Activated CD8-positive, alpha-beta T cell treated with anti-CD3 and anti-CD28 coated beads, Interleukin-2, amount 10 ng/mL, durations not matched to agents 7 days and 5 days (primary cell): ENCODE measurements at regions not wholly inside any gene's neighbourhood (a gene's known extent, or its start where the extent isn't known, plus 50 kb on each side); places are given as distances from the start of the nearest gene placed in this dataset.

Experiments used
- ATAC-seq: fragments of 150-1000 bp; cut with Tn5 transposase; one replicate; pipeline ENCODE4 v1.10.0; 2021; ENCODE audit warnings: moderate library complexity
- CTCF ChIA-PET: fragments of 350-600 bp; sonication (Branson Sonifier 250); formaldehyde crosslinking; loops from one replicate; lab custom pipeline; 2021; ENCODE audit warnings: antibody characterized with exemption; lab: Charles Lee
- POLR2A ChIA-PET: fragments of 350-600 bp; sonication (Branson Sonifier 250); formaldehyde crosslinking; loops from one replicate; lab custom pipeline; 2021; ENCODE audit warnings: antibody characterized with exemption; lab: Charles Lee
- DNase-seq: peaks from one replicate; pipeline ENCODE4 v3.0.0-alpha.2; 2020
- H3K27ac Mint-ChIP-seq: one replicate; pipeline ENCODE4 v1.8.0; 2021; ENCODE audit warnings: mild to moderate bottlenecking, mixed read lengths
- H3K27me3 Mint-ChIP-seq: one replicate; pipeline ENCODE4 v1.8.0; 2021; ENCODE audit warnings: low read depth, mixed read lengths
- H3K36me3 Mint-ChIP-seq: one replicate; pipeline ENCODE4 v1.8.0; 2021; ENCODE audit warnings: low read depth, mixed read lengths
- H3K4me1 Mint-ChIP-seq: one replicate; pipeline ENCODE4 v1.8.0; 2021; ENCODE audit warnings: low read depth, mixed read lengths
- H3K4me3 Mint-ChIP-seq: one replicate; pipeline ENCODE4 v1.8.0; 2021; ENCODE audit warnings: mild to moderate bottlenecking, mixed read lengths
- H3K9me3 Mint-ChIP-seq: one replicate; pipeline ENCODE4 v1.8.0; 2022; ENCODE audit warnings: mixed read lengths; ENCODE audit not compliant: insufficient read depth

DNA sequence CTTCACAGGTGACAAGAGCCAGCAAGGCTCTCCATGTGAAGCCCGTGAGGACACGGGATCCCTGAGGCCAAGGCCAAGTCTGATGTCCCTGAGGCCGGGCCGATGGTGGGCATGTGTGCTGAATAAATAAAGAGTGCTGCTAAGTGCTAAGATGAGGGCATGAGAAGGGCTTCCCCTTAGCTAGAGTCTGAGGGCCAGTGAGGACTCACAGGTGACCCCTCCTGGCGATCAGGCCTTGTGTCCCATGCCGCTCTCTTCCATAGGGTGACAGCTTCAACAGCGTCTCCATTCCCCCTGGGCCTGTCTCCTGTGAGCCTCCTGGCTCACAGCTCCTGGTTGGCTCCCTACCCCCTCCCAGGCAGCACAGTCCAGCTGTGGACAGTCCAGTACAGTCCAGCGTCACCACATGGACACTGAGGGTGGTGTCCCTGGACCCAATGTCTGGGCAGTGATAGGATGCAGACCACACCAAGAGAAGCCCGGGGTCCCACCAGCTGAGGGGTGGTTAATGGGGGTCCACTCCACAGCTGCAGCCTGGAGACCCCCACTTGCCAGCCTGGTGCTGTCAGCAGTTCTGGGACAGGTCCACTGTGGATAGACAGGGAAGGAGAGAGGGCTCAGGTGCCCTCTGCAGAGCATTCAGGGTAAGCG, 1033.2 kb downstream of the TBC1D22A start:
- POLR2A ChIA-PET, result no interaction called here
- H3K27me3 Mint-ChIP-seq, result no peaks in the 10 kb centered on the region
- no peak overlapping the region for H3K4me3 Mint-ChIP-seq
- DNase-seq (no peak), ATAC-seq (no peak)
- no peak overlapping the region for H3K27ac Mint-ChIP-seq
- H3K9me3 Mint-ChIP-seq, result peaks cover 6% of the 10 kb centered on the region
- no peaks in the 10 kb centered on the region for H3K4me1 Mint-ChIP-seq
- no peaks in the 10 kb centered on the region for H3K36me3 Mint-ChIP-seq
- CTCF ChIA-PET, result no interaction called here

DNA sequence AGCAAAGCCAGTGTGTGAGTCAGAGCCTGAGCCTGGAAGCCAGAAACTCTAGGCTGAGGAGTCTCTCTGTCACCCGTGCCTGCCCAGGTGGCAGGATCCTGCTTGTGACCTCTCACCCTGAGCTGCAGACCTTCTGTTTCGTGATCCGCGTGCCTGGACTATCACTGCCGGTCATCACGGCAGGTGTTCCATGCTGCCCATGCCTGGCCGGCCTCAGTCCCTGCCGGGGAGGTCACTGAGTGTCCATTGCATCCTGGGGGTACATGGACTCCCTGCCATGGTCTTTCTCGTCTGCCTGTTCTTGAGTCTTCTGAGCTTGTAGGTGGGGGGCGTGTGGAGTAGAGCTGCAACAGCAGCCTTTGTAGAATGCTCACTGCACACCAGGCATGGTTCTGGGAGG, 1032.4 kb downstream of the TBC1D22A start:
- CTCF ChIA-PET, result no interaction called here
- no peak overlapping the region for H3K4me3 Mint-ChIP-seq
- peaks cover 6% of the 10 kb centered on the region for H3K9me3 Mint-ChIP-seq
- ATAC-seq (no peak), DNase-seq (peak; percentile 9)
- H3K27ac Mint-ChIP-seq, result no peak overlapping the region
- POLR2A ChIA-PET, result no interaction called here
- no peaks in the 10 kb centered on the region for H3K36me3 Mint-ChIP-seq
- no peaks in the 10 kb centered on the region for H3K27me3 Mint-ChIP-seq
- H3K4me1 Mint-ChIP-seq, result no peaks in the 10 kb centered on the region

DNA sequence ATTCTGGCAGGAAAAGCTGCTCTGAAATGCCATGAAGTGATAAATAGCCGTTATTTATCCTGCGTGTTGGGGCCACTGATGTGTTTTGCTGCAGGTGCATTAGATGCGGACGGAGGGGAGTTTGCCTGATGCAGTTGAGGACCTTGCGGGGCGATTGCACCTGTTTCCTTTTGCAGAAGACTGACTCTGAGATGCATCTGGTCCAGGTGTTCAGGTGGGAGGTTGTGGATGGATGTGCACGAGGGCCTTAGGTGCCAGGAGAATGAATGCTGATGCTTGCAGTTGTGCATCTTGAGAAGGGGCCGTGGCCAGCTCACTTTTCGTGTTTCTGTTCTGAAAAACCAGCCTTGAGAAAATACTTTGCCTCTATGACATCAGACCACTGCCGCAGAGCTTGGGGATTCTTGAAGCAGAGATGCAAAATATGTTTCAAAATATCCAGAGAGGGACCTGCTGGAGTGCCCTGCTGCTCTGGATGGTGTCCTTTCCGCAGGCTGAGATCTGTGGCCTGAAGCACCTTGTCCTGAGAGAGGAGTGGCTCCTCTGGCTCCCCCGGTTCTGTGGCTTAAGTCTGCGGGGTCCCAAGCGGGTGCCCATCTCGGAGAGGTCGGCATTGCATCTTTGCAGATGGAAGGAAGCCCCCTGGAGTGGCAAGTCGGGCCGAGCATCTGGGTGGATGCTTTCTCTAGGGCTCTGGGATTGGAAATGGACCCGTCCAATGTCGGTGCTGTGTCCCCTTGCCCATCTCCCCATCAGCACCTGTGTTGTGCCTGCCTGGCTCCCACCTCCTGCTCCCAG, 1031.1 kb downstream of the TBC1D22A start:
- ChIA-PET CTCF (no interaction called here), POLR2A (no interaction called here)
- Mint-ChIP-seq H3K27me3 (no peaks in the 10 kb centered on the region), H3K36me3 (no peaks in the 10 kb centered on the region), H3K27ac (no peak overlapping the region), H3K4me1 (no peaks in the 10 kb centered on the region), H3K9me3 (no peaks in the 10 kb centered on the region), H3K4me3 (no peak overlapping the region)
- DNase-seq, result peak; percentile 18
- no peak for ATAC-seq

DNA sequence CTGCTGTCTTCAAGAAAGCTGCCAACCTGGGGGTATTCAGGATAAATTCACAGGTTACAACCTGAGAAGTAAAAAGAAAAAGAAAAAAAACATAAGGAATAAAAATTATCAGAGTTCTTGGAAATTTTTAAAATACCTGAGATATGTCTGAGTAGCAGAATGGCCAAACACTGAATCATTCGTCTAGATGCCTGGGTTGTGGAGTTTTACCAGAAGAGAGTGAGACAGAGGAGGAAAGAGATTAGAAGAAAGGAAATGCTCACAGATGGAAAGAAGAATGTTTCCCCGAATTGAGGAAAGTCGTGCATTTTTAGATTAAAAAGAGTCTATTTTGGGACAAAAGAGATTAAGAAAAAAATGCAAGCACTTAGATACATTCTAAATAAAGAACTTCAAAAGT, 1026.7 kb downstream of the TBC1D22A start:
- POLR2A ChIA-PET, result no interaction called here
- CTCF ChIA-PET, result no interaction called here
- Mint-ChIP-seq H3K27ac (no peak overlapping the region), H3K36me3 (no peaks in the 10 kb centered on the region), H3K4me3 (no peak overlapping the region), H3K9me3 (peaks cover 3% of the 10 kb centered on the region), H3K4me1 (no peaks in the 10 kb centered on the region), H3K27me3 (no peaks in the 10 kb centered on the region)
- DNase-seq (no peak), ATAC-seq (no peak)

DNA sequence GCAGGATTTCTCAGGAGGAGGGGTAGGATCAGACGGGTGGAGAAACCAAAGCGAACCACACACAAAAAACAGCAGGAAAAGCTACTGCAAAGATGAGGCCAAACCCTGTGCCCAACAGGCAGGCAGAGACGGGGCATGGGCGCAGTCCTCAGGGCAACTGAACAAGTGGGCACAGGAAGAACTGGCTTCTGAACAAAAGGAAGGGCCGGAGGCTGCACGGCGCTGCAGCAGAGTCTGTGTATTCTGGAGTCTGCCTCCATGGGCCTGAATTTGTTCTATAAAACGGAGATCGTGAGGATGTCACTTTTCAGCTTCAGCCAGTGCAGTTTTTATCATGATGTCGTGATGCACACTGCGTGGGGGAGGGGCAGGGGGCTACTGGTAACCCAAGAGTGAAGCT, 1026.0 kb downstream of the TBC1D22A start:
- H3K36me3 Mint-ChIP-seq, result no peaks in the 10 kb centered on the region
- no peaks in the 10 kb centered on the region for H3K4me1 Mint-ChIP-seq
- H3K27me3 Mint-ChIP-seq, result no peaks in the 10 kb centered on the region
- no peak overlapping the region for H3K4me3 Mint-ChIP-seq
- ATAC-seq (no peak), DNase-seq (no peak)
- POLR2A ChIA-PET, result interaction anchor here (0.6 kb wide), 1 partner anchor 14 kb away, joined by 3 read pairs; no protein-coding TSS in a partner anchor
- peaks cover 3% of the 10 kb centered on the region for H3K9me3 Mint-ChIP-seq
- CTCF ChIA-PET, result no interaction called here
- no peak overlapping the region for H3K27ac Mint-ChIP-seq

DNA sequence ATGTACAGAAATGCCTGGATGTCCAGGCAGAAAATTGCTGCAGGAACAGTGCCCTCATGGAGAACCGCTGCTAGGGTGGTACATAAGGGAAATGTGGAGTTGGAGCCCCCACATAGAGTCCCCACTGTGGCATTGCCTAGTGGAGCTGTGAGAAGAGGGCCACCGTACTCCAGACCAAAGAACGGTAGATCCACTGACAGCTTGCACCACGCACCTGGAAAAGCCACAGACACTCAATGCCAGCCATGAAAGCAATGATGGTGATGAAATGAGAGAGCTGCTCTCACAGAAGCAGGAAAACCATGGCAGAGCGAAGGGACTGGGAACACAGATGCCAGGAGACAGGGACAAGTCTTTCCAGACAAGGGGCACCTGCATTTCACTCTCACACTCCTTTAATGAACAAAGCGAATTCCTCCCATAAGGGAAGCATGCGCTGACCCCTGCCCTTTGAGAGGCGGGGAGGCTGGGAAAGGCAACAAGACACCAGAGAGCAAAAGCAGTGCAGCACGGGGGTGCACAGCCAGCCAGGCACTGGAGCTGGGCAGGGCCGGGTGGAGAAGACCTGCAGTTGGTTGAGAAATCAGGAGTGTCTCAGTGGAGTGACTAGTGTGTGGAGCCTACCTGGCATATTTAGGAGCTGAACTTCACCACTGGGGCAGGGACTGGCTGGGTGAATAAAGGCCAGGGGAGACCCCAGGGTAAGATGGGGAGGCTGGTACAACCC, 1025.2 kb downstream of the TBC1D22A start:
- Mint-ChIP-seq H3K4me3 (no peak overlapping the region), H3K27ac (no peak overlapping the region), H3K36me3 (no peaks in the 10 kb centered on the region), H3K4me1 (no peaks in the 10 kb centered on the region), H3K27me3 (no peaks in the 10 kb centered on the region), H3K9me3 (peaks cover 3% of the 10 kb centered on the region)
- ChIA-PET CTCF (no interaction called here), POLR2A (interaction anchor here (0.6 kb wide), 1 partner anchor 15 kb away, joined by 3 read pairs; no protein-coding TSS in a partner anchor)
- DNase-seq (no peak), ATAC-seq (no peak)

DNA sequence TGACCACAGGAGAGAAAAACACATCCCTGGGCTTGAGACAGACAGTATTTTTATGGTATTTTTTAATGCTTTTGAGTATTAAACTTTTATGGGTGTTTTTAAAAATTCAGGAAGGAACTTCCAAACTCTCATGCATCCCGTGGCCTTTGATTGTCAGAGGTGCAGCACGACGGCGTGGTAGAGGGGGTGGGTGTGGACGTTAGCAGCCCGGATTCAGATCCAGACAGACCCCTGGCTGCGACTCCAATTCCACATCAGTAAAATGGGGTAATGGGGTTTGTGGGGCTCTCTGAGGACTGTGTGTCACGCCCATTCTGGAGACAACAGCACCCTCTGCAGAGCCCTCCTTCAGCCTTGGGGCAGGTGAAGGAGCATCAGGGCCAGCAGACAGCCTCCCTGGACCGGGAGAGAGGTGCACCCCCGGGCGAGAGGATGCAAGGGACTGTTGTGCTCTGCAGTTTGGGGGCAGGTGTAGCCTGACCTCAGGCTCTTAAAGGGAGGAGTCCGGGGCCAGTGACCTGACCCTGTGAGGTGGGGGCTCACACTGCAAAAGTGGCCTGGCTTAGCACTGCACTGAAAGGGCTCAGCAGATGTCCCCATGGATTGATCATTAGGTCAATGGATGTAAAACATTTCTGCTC, 1024.3 kb downstream of the TBC1D22A start:
- Mint-ChIP-seq H3K4me3 (no peak overlapping the region), H3K9me3 (peaks cover 3% of the 10 kb centered on the region), H3K4me1 (no peaks in the 10 kb centered on the region), H3K27me3 (no peaks in the 10 kb centered on the region), H3K27ac (no peak overlapping the region), H3K36me3 (no peaks in the 10 kb centered on the region)
- DNase-seq (no peak), ATAC-seq (no peak)
- ChIA-PET POLR2A (no interaction called here), CTCF (no interaction called here)

DNA sequence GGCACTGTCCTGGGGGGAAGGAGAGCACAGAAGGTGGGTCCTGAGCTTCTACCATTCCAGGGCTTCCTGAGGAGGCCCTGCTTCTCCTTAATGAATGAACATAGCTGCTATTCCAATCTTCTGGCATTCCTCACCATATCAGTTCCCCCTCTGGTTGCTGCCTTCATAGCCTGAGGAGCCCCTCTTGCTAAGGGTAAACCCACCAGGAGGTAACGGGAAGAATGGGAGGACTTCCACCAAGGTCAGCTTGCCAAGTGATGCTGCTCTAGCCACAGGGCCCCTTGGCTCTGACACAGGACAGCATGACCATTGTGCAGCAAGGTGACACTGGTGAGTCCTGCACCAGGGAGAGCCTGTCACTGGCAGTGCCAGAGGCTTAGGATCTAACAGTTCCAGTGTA, 1022.5 kb downstream of the TBC1D22A start:
- no peaks in the 10 kb centered on the region for H3K27me3 Mint-ChIP-seq
- H3K36me3 Mint-ChIP-seq, result no peaks in the 10 kb centered on the region
- H3K4me3 Mint-ChIP-seq, result no peak overlapping the region
- no peak overlapping the region for H3K27ac Mint-ChIP-seq
- CTCF ChIA-PET, result no interaction called here
- no peak for DNase-seq
- no peak for ATAC-seq
- no peaks in the 10 kb centered on the region for H3K4me1 Mint-ChIP-seq
- POLR2A ChIA-PET, result no interaction called here
- peaks cover 3% of the 10 kb centered on the region for H3K9me3 Mint-ChIP-seq

DNA sequence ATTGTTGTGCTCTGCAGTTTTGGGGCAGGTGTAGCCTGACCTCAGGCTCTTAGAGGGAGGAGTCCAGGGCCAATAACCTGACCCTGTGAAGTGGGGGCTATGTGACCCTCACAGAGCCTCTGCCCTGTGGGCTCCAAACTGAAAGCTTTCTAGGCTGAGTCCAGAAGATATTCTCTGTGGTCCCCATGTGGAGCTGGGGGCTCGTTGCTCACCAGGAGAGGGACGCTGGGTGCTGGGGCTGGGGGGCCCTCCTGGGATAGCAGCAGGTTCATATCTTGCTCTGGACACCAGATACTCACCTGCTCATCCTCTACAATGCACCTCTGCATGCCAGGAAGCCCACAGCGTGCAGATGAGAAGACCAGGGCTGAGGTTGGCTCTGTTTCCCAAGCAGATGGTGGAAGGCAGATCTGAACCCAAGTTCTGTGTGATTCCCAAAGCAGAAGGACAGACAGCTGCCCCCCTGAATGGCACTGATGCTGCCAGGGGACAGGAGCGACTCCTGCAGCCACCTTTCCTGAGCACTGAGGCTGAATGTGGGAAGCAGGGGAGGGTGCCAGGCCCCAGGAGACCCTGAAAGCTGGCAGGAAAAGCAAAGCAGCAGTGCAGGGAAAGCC, 1022.0 kb downstream of the TBC1D22A start:
- Mint-ChIP-seq H3K4me3 (no peak overlapping the region), H3K36me3 (no peaks in the 10 kb centered on the region), H3K9me3 (peaks cover 3% of the 10 kb centered on the region), H3K4me1 (no peaks in the 10 kb centered on the region), H3K27me3 (no peaks in the 10 kb centered on the region), H3K27ac (no peak overlapping the region)
- no peak for ATAC-seq
- no peak for DNase-seq
- ChIA-PET POLR2A (no interaction called here), CTCF (no interaction called here)

DNA sequence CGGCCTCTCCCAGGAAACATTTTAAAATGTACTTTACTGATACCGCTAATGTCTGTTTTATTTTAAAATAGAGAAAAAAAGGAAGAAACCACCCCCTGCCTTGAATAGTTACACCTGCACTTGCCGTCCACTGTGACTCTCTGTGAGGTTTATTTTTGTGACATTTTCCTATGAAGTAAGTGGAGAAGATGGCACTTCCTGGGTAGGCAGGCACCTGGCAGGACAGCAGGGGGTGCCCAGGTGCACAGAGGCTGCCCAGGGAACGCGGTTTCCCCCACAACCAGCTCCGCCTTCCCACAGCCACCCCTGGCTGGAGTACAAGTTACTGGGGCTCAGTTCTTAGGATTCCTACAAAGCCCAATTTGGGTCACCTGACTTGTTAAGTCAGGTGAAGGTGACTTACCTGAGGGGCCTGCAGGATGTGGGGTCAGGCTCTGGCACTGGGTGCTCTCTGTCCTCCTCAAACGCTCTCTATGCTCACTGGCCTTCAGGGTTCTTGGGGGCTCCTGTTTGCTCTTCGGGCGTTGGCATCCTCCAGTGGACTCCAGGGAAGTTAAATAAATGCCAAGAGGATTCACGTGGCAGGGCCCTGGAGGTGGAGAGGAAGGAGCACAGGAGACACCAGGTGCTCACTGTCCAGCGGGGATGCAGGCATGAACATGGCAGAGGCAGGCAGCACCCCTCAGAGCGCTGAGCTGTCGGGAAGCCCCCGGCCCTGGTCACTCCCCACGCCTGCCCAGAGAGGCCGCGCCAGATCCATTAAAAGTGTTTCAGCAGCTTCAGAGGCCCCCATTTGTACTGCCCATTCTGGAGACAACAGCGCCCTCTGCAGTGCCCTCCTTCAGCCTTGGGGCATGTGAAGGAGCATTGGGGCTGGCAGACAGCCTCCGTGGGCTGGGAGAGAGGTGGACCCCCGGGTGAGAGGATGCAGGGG, 1021.2 kb downstream of the TBC1D22A start:
- Mint-ChIP-seq H3K9me3 (peaks cover 3% of the 10 kb centered on the region), H3K4me1 (no peaks in the 10 kb centered on the region), H3K4me3 (no peak overlapping the region), H3K27me3 (no peaks in the 10 kb centered on the region), H3K27ac (no peak overlapping the region), H3K36me3 (no peaks in the 10 kb centered on the region)
- POLR2A ChIA-PET, result no interaction called here
- no peak for DNase-seq
- CTCF ChIA-PET, result no interaction called here
- no peak for ATAC-seq
